GM12875 (cell line): ENCODE measurements at regions not wholly inside any gene's neighbourhood (a gene's known extent, or its start where the extent isn't known, plus 50 kb on each side); places are given as distances from the start of the nearest gene placed in this dataset.

Source experiments
- H3K4me3 ChIP-seq: one replicate; pipeline ENCODE4 v1.5.1; 2011; ENCODE audit warnings: low read depth, low read length, control low read depth
- CTCF ChIP-seq: IDR thresholded peaks from 2 replicates; pipeline ENCODE4 v1.5.1; 2011; ENCODE audit warnings: low read depth, mild to moderate bottlenecking, control low read depth, inconsistent platforms, low read length, moderate library complexity, borderline replicate concordance; ENCODE audit not compliant: insufficient read depth

GRCh38 chr2:159853101-159853500 is 55.1 kb upstream of the CD302 start:
- H3K4me3 ChIP-seq, result no peak overlapping the region
- no peak for TF ChIP-seq CTCF

GRCh38 chr2:159851941-159852340 is 53.9 kb upstream of the CD302 start:
- TF ChIP-seq CTCF, result no peak
- no peak overlapping the region for H3K4me3 ChIP-seq

GRCh38 chr2:159850789-159851188 is 52.8 kb upstream of the CD302 start:
- no peak overlapping the region for H3K4me3 ChIP-seq
- TF ChIP-seq CTCF, result no peak

GRCh38 chr2:159849160-159849813 is 51.3 kb upstream of the CD302 start:
- TF ChIP-seq CTCF, result no peak
- H3K4me3 ChIP-seq, result no peak overlapping the region
